Smooth muscle cell (in vitro differentiated cells): ENCODE measurements at regions not wholly inside any gene's neighbourhood (a gene's known extent, or its start where the extent isn't known, plus 50 kb on each side); places are given as distances from the start of the nearest gene placed in this dataset.

Source experiments
- DNase-seq: peaks from one replicate; lab custom pipeline; 2025; ENCODE audit not compliant: unreplicated experiment; lab: John Stamatoyannopoulos, UW
- H2AFZ ChIP-seq: fragments of 200-600 bp; sonication (generic); 2 replicates; pipeline ENCODE4 v1.6.0; 2016; ENCODE audit warnings: antibody characterized with exemption, low read depth, mild to moderate bottlenecking
- H3F3A ChIP-seq: fragments of 200-600 bp; sonication (generic); 2 replicates; pipeline ENCODE4 v1.6.0; 2017; ENCODE audit warnings: antibody characterized with exemption, low read depth
- H3K27ac ChIP-seq: fragments of 200-600 bp; sonication (generic); 2 replicates; pipeline ENCODE4 v1.5.1; 2016; ENCODE audit warnings: low read depth, mild to moderate bottlenecking
- H3K27me3 ChIP-seq: fragments of 200-600 bp; sonication (generic); 2 replicates; pipeline ENCODE4 v1.6.1; 2016; ENCODE audit warnings: low read depth, mild to moderate bottlenecking
- H3K36me3 ChIP-seq: fragments of 200-600 bp; sonication (generic); 2 replicates; pipeline ENCODE4 v1.5.1; 2016; ENCODE audit warnings: low read depth
- H3K4me1 ChIP-seq: fragments of 200-600 bp; sonication (generic); 2 replicates; pipeline ENCODE4 v1.5.1; 2016; ENCODE audit warnings: low read depth
- H3K4me2 ChIP-seq: fragments of 200-600 bp; sonication (generic); 2 replicates; pipeline ENCODE4 v1.6.0; 2016; ENCODE audit warnings: mild to moderate bottlenecking
- H3K4me3 ChIP-seq: fragments of 200-600 bp; sonication (generic); 2 replicates; pipeline ENCODE4 v1.5.1; 2016; ENCODE audit warnings: mild to moderate bottlenecking
- H3K79me2 ChIP-seq: fragments of 200-600 bp; sonication (generic); 2 replicates; pipeline ENCODE4 v1.6.0; 2016; ENCODE audit warnings: low read depth, mild to moderate bottlenecking
- H3K9ac ChIP-seq: fragments of 200-600 bp; sonication (generic); 2 replicates; pipeline ENCODE4 v1.6.0; 2016; ENCODE audit warnings: low read depth
- H3K9me3 ChIP-seq: fragments of 200-600 bp; sonication (generic); replicated peaks from 2 replicates; pipeline ENCODE4 v1.5.1; 2016; ENCODE audit warnings: low read depth
- H4K20me1 ChIP-seq: fragments of 200-600 bp; sonication (generic); 2 replicates; pipeline ENCODE4 v1.6.0; 2016; ENCODE audit warnings: low read depth
- WGBS: methylation state at CpG from one replicate; pipeline ENCODE4 v1.1.7; 2016; ENCODE audit warnings: low lambda C conversion rate; 5-methylcytosine and 5-hydroxymethylcytosine counted together
- TF ChIP-seq, protein P1 (sequence below): fragments of 200-600 bp; sonication (generic); IDR thresholded peaks from 2 replicates; pipeline ENCODE4 v1.5.1; 2017; ENCODE audit warnings: borderline replicate concordance, mild to moderate bottlenecking, antibody characterized with exemption; ENCODE audit not compliant: insufficient read depth, poor library complexity, severe bottlenecking

GRCh38 chr3:22306454-22306853 lies 555.4 kb upstream of the ZNF385D start:
- H2AFZ ChIP-seq = no peak overlapping the region
- H3F3A ChIP-seq = no peaks in the 10 kb centered on the region
- no peaks in the 10 kb centered on the region for H3K27me3 ChIP-seq
- H3K9me3 ChIP-seq = no peaks in the 10 kb centered on the region
- no peaks in the 10 kb centered on the region for H3K36me3 ChIP-seq
- H3K4me2 ChIP-seq = no peak overlapping the region
- WGBS = 45% methylated on average over 3 of the region's 3 CpGs
- H3K4me3 ChIP-seq = no peak overlapping the region
- TF ChIP-seq, protein P1, sequence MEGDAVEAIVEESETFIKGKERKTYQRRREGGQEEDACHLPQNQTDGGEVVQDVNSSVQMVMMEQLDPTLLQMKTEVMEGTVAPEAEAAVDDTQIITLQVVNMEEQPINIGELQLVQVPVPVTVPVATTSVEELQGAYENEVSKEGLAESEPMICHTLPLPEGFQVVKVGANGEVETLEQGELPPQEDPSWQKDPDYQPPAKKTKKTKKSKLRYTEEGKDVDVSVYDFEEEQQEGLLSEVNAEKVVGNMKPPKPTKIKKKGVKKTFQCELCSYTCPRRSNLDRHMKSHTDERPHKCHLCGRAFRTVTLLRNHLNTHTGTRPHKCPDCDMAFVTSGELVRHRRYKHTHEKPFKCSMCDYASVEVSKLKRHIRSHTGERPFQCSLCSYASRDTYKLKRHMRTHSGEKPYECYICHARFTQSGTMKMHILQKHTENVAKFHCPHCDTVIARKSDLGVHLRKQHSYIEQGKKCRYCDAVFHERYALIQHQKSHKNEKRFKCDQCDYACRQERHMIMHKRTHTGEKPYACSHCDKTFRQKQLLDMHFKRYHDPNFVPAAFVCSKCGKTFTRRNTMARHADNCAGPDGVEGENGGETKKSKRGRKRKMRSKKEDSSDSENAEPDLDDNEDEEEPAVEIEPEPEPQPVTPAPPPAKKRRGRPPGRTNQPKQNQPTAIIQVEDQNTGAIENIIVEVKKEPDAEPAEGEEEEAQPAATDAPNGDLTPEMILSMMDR = no peak
- H3K4me1 ChIP-seq = no peaks in the 10 kb centered on the region
- no peaks in the 10 kb centered on the region for H4K20me1 ChIP-seq
- no peak overlapping the region for H3K27ac ChIP-seq
- no peak for DNase-seq
- H3K79me2 ChIP-seq = no peaks in the 10 kb centered on the region
- no peak overlapping the region for H3K9ac ChIP-seq

DNA sequence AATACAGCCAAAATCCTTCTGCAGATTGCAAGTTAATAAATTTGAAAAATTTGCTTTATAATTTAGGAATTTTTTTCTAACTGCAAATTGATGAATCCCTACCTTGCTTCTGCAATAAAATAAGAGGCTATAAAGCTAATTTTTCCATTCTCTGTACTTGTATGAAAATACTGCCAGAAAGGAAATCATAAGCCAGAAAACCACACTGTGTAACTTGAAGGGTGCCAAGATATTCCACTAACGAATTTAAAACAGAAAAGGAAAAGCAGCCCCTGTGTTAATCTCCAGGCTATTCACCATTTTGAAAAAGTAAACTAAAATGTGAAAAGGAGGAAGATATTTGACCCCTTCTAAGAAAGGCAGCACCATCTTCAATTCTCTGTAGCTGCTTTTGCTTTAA lies 557.9 kb upstream of the ZNF385D start:
- TF ChIP-seq, protein P1 = no peak
- no peaks in the 10 kb centered on the region for H3K36me3 ChIP-seq
- H3K4me1 ChIP-seq = no peaks in the 10 kb centered on the region
- H4K20me1 ChIP-seq = no peaks in the 10 kb centered on the region
- no peak overlapping the region for H3K27ac ChIP-seq
- no peaks in the 10 kb centered on the region for H3K9me3 ChIP-seq
- H3K27me3 ChIP-seq = no peaks in the 10 kb centered on the region
- no peak for DNase-seq
- no peak overlapping the region for H3K4me2 ChIP-seq
- no peaks in the 10 kb centered on the region for H3K79me2 ChIP-seq
- H3K4me3 ChIP-seq = no peak overlapping the region
- WGBS = 75% methylated on average over 1 of the region's 1 CpG
- no peak overlapping the region for H2AFZ ChIP-seq
- H3F3A ChIP-seq = no peaks in the 10 kb centered on the region
- H3K9ac ChIP-seq = no peak overlapping the region

- no peak overlapping the region for H3K27ac ChIP-seq
- 74% methylated on average over 1 of the region's 1 CpG for WGBS
- no peaks in the 10 kb centered on the region for H3F3A ChIP-seq
- H3K27me3 ChIP-seq = no peaks in the 10 kb centered on the region
- no peak overlapping the region for H3K4me2 ChIP-seq
- no peaks in the 10 kb centered on the region for H3K79me2 ChIP-seq
- H3K9ac ChIP-seq = no peak overlapping the region
- no peaks in the 10 kb centered on the region for H3K9me3 ChIP-seq
- no peak overlapping the region for H3K4me3 ChIP-seq
- H3K36me3 ChIP-seq = no peaks in the 10 kb centered on the region
- no peak for DNase-seq
- H3K4me1 ChIP-seq = no peaks in the 10 kb centered on the region
- TF ChIP-seq, protein P1 = no peak
- no peaks in the 10 kb centered on the region for H4K20me1 ChIP-seq
- H2AFZ ChIP-seq = no peak overlapping the region
These were observed 564.9 kb upstream of the ZNF385D start for GRCh38 chr3:22315925-22316324.

- Histone ChIP-seq H3K27me3 (no peaks in the 10 kb centered on the region), H3K9me3 (no peaks in the 10 kb centered on the region), H3K36me3 (no peaks in the 10 kb centered on the region), H4K20me1 (no peaks in the 10 kb centered on the region), H3K4me3 (no peak overlapping the region), H3K79me2 (no peaks in the 10 kb centered on the region), H3K4me2 (no peak overlapping the region), H3K4me1 (no peaks in the 10 kb centered on the region), H3K9ac (no peak overlapping the region), H2AFZ (no peak overlapping the region), H3F3A (no peaks in the 10 kb centered on the region), H3K27ac (no peak overlapping the region)
- TF ChIP-seq, protein P1 = no peak
- WGBS = 92% methylated on average over 5 of the region's 5 CpGs
- DNase-seq = no peak
These were observed 567.3 kb upstream of the ZNF385D start for GRCh38 chr3:22318325-22318724.
